GM10266 (cell line): ENCODE measurements at regions not wholly inside any gene's neighbourhood (a gene's known extent, or its start where the extent isn't known, plus 50 kb on each side); places are given as distances from the start of the nearest gene placed in this dataset.

Experiments used
- DNase-seq: peaks from one replicate; pipeline ENCODE4 v3.0.0; 2012; ENCODE audit errors: extremely low spot score
- CTCF ChIP-seq: IDR thresholded peaks from 2 replicates; pipeline ENCODE4 v1.5.1; 2012; ENCODE audit warnings: mild to moderate bottlenecking, low read depth; ENCODE audit not compliant: control insufficient read depth, insufficient read depth; ENCODE audit errors: missing control alignments

- no peak for TF ChIP-seq CTCF
- no peak for DNase-seq
Observed at GRCh38 chr3:40613306-40613705, 88.5 kb downstream of the ZNF621 start.

- TF ChIP-seq CTCF: no peak
- no peak for DNase-seq
Observed at GRCh38 chr3:40615110-40615915, 90.6 kb downstream of the ZNF621 start.

GRCh38 chr3:40615918-40616819 lies 91.4 kb downstream of the ZNF621 start:
- no peak for DNase-seq
- no peak for TF ChIP-seq CTCF

GRCh38 chr3:40617084-40617483 lies 92.3 kb downstream of the ZNF621 start:
- no peak for TF ChIP-seq CTCF
- no peak for DNase-seq

GRCh38 chr3:40618158-40618557 lies 93.4 kb downstream of the ZNF621 start:
- no peak for DNase-seq
- no peak for TF ChIP-seq CTCF

GRCh38 chr3:40620151-40620550 lies 95.4 kb downstream of the ZNF621 start:
- no peak for DNase-seq
- TF ChIP-seq CTCF: no peak
